ENCODE measurements at regions not wholly inside any gene's neighbourhood (a gene's known extent, or its start where the extent isn't known, plus 50 kb on each side); places are given as distances from the start of the nearest gene placed in this dataset.

GRCh38 chrX:42477396-42477795 lies 300.6 kb downstream of the PPP1R2C start:
- Histone ChIP-seq H3K36me3 (replicated peaks) (no peaks in the 10 kb centered on the region), H3K27me3 (replicated peaks) (no peaks in the 10 kb centered on the region), H3K27ac (no peak overlapping the region), H3K4me3 (ENCODE audit: low read depth, low read length) (no peak overlapping the region)
- in situ Hi-C loops (cut with HindIII; ENCODE audit: low pct_ligation_motif_present, low sequenced_read_pairs): no loop called here
- DNase-seq: no peak
- no peak for TF ChIP-seq CTCF (IDR thresholded peaks at IDR 0.05; ENCODE audit: low read depth, low read length, missing control alignments)

GRCh38 chrX:42472727-42473126 lies 305.2 kb downstream of the PPP1R2C start:
- no peak for DNase-seq
- no peaks in the 10 kb centered on the region for H3K36me3 ChIP-seq (replicated peaks)
- no peak overlapping the region for H3K4me3 ChIP-seq (ENCODE audit: low read depth, low read length)
- no peak for TF ChIP-seq CTCF (IDR thresholded peaks at IDR 0.05; ENCODE audit: low read depth, low read length, missing control alignments)
- H3K27me3 ChIP-seq (replicated peaks): no peaks in the 10 kb centered on the region
- no peak overlapping the region for H3K27ac ChIP-seq
- in situ Hi-C loops (cut with HindIII; ENCODE audit: low pct_ligation_motif_present, low sequenced_read_pairs): no loop called here

- TF ChIP-seq CTCF (IDR thresholded peaks at IDR 0.05; ENCODE audit: low read depth, low read length, missing control alignments): no peak
- no peak overlapping the region for H3K4me3 ChIP-seq (ENCODE audit: low read depth, low read length)
- H3K27me3 ChIP-seq (replicated peaks): no peaks in the 10 kb centered on the region
- no peak for DNase-seq
- H3K27ac ChIP-seq: no peak overlapping the region
- no peaks in the 10 kb centered on the region for H3K36me3 ChIP-seq (replicated peaks)
- in situ Hi-C loops (cut with HindIII; ENCODE audit: low pct_ligation_motif_present, low sequenced_read_pairs): no loop called here
These were observed 311.5 kb downstream of the PPP1R2C start for GRCh38 chrX:42466332-42467046.

GRCh38 chrX:42465821-42466220 lies 312.1 kb downstream of the PPP1R2C start:
- no peak for TF ChIP-seq CTCF (IDR thresholded peaks at IDR 0.05; ENCODE audit: low read depth, low read length, missing control alignments)

GRCh38 chrX:42463706-42464490 lies 314.1 kb downstream of the PPP1R2C start:
- no peaks in the 10 kb centered on the region for H3K36me3 ChIP-seq (replicated peaks)
- H3K27me3 ChIP-seq (replicated peaks): no peaks in the 10 kb centered on the region
- no peak for DNase-seq
- H3K4me3 ChIP-seq (ENCODE audit: low read depth, low read length): no peak overlapping the region
- in situ Hi-C loops (cut with HindIII; ENCODE audit: low pct_ligation_motif_present, low sequenced_read_pairs): no loop called here
- TF ChIP-seq CTCF (IDR thresholded peaks at IDR 0.05; ENCODE audit: low read depth, low read length, missing control alignments): no peak
- no peak overlapping the region for H3K27ac ChIP-seq

More at GRCh38 chrX:42465821-42466220, 312.1 kb downstream of the PPP1R2C start:
- H3K27me3 ChIP-seq (replicated peaks): no peaks in the 10 kb centered on the region
- in situ Hi-C loops (cut with HindIII; ENCODE audit: low pct_ligation_motif_present, low sequenced_read_pairs): no loop called here
- no peak for DNase-seq
- no peaks in the 10 kb centered on the region for H3K36me3 ChIP-seq (replicated peaks)
- H3K27ac ChIP-seq: no peak overlapping the region
- no peak overlapping the region for H3K4me3 ChIP-seq (ENCODE audit: low read depth, low read length)
